ENCODE measurements at regions not wholly inside any gene's neighbourhood (a gene's known extent, or its start where the extent isn't known, plus 50 kb on each side); places are given as distances from the start of the nearest gene placed in this dataset.

DNA sequence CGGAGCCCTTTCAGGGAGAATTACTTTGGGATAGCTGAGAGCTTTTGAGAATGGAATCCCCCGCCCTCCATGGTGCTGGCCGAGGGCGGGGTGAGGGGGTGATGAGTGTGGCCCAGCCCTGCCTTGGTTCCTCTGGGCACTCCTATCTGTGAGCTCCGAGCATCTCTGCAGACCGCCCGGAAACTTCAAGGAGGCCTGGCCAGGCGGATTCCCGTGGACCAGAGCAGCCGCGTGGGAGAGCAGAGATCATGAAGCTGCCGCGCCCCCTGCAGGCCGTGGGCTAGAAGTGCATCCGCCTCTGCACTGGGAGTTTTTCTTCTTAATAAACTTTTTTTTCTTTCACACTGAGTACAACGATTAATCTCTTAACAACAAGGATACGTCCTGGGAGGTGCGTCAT, 392.9 kb upstream of the EEF2KMT start:
- TF ChIP-seq POLR2A (IDR thresholded peaks at IDR 0.05) = no peak
- TF ChIP-seq, protein P1, sequence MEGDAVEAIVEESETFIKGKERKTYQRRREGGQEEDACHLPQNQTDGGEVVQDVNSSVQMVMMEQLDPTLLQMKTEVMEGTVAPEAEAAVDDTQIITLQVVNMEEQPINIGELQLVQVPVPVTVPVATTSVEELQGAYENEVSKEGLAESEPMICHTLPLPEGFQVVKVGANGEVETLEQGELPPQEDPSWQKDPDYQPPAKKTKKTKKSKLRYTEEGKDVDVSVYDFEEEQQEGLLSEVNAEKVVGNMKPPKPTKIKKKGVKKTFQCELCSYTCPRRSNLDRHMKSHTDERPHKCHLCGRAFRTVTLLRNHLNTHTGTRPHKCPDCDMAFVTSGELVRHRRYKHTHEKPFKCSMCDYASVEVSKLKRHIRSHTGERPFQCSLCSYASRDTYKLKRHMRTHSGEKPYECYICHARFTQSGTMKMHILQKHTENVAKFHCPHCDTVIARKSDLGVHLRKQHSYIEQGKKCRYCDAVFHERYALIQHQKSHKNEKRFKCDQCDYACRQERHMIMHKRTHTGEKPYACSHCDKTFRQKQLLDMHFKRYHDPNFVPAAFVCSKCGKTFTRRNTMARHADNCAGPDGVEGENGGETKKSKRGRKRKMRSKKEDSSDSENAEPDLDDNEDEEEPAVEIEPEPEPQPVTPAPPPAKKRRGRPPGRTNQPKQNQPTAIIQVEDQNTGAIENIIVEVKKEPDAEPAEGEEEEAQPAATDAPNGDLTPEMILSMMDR (IDR thresholded peaks at IDR 0.05) = peak in 4 of 7 experiments; percentile 28 to 48 (median 33)
